ENCODE measurements at regions not wholly inside any gene's neighbourhood (a gene's known extent, or its start where the extent isn't known, plus 50 kb on each side); places are given as distances from the start of the nearest gene placed in this dataset.

DNA sequence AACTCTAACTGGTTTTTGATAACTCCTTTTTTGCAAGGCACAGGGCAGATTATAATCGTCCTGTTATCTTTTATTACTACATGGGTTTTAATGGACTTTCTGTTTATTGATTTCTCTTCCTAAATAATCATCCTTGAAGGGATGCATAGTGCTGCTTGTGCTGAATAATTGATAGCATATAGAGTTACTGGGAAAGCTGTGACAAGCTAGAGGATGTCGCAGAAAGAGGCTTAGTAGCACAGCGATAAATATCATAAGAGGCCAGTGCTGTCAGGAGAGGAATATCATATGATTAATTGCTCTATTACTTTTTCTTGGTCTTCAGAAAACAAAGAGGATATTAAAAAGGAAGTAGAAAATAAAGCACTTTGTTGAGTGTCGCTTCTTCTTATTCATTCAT is 1007.1 kb upstream of the ACO1 start:
- H3K9me3 ChIP-seq = no peaks in the 10 kb centered on the region
- no peak overlapping the region for H3K27ac ChIP-seq
- no peaks in the 10 kb centered on the region for H3K27me3 ChIP-seq
- no peaks in the 10 kb centered on the region for H3K4me1 ChIP-seq
- H3K4me3 ChIP-seq = no peak overlapping the region
- intact Hi-C loops (cut with DNase I) = no loop called here
- no peaks in the 10 kb centered on the region for H3K36me3 ChIP-seq
- no peak for TF ChIP-seq CTCF (IDR thresholded peaks at IDR 0.05)
- no peak for DNase-seq (ENCODE audit: low spot score in 2 of 2)

DNA sequence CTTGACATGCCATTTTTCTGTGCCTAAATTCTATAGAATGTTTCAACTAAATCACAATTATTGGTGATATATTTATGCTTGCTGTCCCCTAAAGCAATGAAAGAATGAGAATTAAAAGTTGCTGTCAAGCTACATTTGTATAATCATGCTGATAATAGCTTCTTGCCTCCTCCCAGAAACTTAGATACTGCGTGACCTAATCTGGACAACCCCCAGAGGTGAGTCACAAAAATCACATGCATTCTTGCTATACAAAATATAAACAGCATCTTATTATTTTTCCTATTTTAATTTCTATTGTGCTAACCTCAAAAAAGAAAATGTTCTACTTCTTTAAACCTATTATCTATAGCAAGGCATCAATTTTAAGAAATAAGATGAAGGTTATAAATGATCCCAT is 995.8 kb upstream of the ACO1 start:
- TF ChIP-seq CTCF (IDR thresholded peaks at IDR 0.05) = no peak
- Histone ChIP-seq H3K27me3 (no peaks in the 10 kb centered on the region), H3K9me3 (no peaks in the 10 kb centered on the region), H3K36me3 (no peaks in the 10 kb centered on the region), H3K4me1 (no peaks in the 10 kb centered on the region), H3K27ac (no peak overlapping the region), H3K4me3 (no peak overlapping the region)
- no peak for DNase-seq (ENCODE audit: low spot score in 2 of 2)
- intact Hi-C loops (cut with DNase I) = no loop called here

DNA sequence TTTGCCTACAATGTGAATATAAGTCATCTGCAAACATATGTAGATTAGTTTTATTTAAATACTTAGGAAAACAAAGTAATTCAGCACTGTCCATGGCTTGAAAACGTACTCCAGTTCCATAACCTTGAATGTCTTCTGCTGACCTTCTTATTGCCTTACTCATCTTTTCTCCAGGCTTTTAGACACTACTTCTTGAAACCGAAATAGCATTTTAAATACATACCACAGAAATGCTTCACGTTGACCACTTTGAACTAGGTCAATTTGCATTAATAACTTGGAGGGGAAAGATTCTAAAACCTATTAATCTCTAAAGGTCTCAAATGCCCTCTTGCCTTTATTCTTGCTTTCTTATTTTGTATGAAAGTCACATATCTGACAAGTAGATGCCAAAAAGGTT is 995.4 kb upstream of the ACO1 start:
- no peak for TF ChIP-seq CTCF (IDR thresholded peaks at IDR 0.05)
- intact Hi-C loops (cut with DNase I) = no loop called here

GRCh38 chr9:31390403-31391025 is 993.9 kb upstream of the ACO1 start:
- Histone ChIP-seq H3K4me3 (no peak overlapping the region), H3K27ac (no peak overlapping the region), H3K36me3 (no peaks in the 10 kb centered on the region), H3K4me1 (no peaks in the 10 kb centered on the region), H3K9me3 (no peaks in the 10 kb centered on the region), H3K27me3 (no peaks in the 10 kb centered on the region)
- no peak for TF ChIP-seq CTCF (IDR thresholded peaks at IDR 0.05)
- DNase-seq (ENCODE audit: low spot score in 2 of 2) = no peak
- intact Hi-C loops (cut with DNase I) = no loop called here

More for the DNA sequence above, 995.4 kb upstream of the ACO1 start:
- Histone ChIP-seq H3K27me3 (no peaks in the 10 kb centered on the region), H3K27ac (no peak overlapping the region), H3K4me1 (no peaks in the 10 kb centered on the region), H3K4me3 (no peak overlapping the region), H3K36me3 (no peaks in the 10 kb centered on the region), H3K9me3 (no peaks in the 10 kb centered on the region)
- DNase-seq (ENCODE audit: low spot score in 2 of 2) = no peak

- no peak for TF ChIP-seq CTCF (IDR thresholded peaks at IDR 0.05)
- H3K36me3 ChIP-seq = no peaks in the 10 kb centered on the region
Observed at GRCh38 chr9:31393240-31393639, 991.2 kb upstream of the ACO1 start.

GRCh38 chr9:31394015-31394473 is 990.4 kb upstream of the ACO1 start:
- no peaks in the 10 kb centered on the region for H3K4me1 ChIP-seq

More at GRCh38 chr9:31393240-31393639, 991.2 kb upstream of the ACO1 start:
- Histone ChIP-seq H3K27me3 (no peaks in the 10 kb centered on the region), H3K27ac (no peak overlapping the region), H3K4me3 (no peak overlapping the region), H3K4me1 (no peaks in the 10 kb centered on the region), H3K9me3 (no peaks in the 10 kb centered on the region)
- no peak for DNase-seq (ENCODE audit: low spot score in 2 of 2)
- intact Hi-C loops (cut with DNase I) = no loop called here

More at GRCh38 chr9:31394015-31394473, 990.4 kb upstream of the ACO1 start:
- Histone ChIP-seq H3K4me3 (no peak overlapping the region), H3K36me3 (no peaks in the 10 kb centered on the region), H3K27ac (no peak overlapping the region), H3K9me3 (no peaks in the 10 kb centered on the region), H3K27me3 (no peaks in the 10 kb centered on the region)
- intact Hi-C loops (cut with DNase I) = no loop called here
- TF ChIP-seq CTCF (IDR thresholded peaks at IDR 0.05) = no peak
- no peak for DNase-seq (ENCODE audit: low spot score in 2 of 2)

Data from ascending aorta (tissue), 2 donors.